WTC11 (cell line): ENCODE measurements at regions not wholly inside any gene's neighbourhood (a gene's known extent, or its start where the extent isn't known, plus 50 kb on each side); places are given as distances from the start of the nearest gene placed in this dataset.

ENCODE experiments used
- ATAC-seq: fragments of 200-7000 bp; cut with Tn5 transposase; 2 replicates; pipeline ENCODE4 v1.10.0; 2021; ENCODE audit warnings: mild to moderate bottlenecking, moderate library complexity
- CTCF ChIA-PET: fragments of 300-600 bp; sonication (Branson Sonifier 250); formaldehyde crosslinking; loops from one replicate; lab custom pipeline; 2021; ENCODE audit warnings: antibody characterized with exemption; lab: Charles Lee
- POLR2A ChIA-PET: fragments of 350-600 bp; sonication (Branson Sonifier 250); formaldehyde crosslinking; loops from one replicate; lab custom pipeline; 2021; ENCODE audit warnings: antibody characterized with exemption; lab: Charles Lee
- DNase-seq: peaks from one replicate; pipeline ENCODE4 v3.0.0; 2021; ENCODE audit warnings: low spot score
- H3K27ac Mint-ChIP-seq: 2 replicates; pipeline ENCODE4 v1.8.0; 2021; ENCODE audit warnings: mixed read lengths
- H3K27me3 Mint-ChIP-seq: 2 replicates; pipeline ENCODE4 v1.8.0; 2021; ENCODE audit warnings: low read depth, mild to moderate bottlenecking, moderate library complexity, mixed read lengths
- H3K36me3 Mint-ChIP-seq: 2 replicates; pipeline ENCODE4 v1.8.0; 2021; ENCODE audit warnings: mixed read lengths
- H3K4me1 Mint-ChIP-seq: 2 replicates; pipeline ENCODE4 v1.8.0; 2022; ENCODE audit warnings: mixed read lengths
- H3K4me3 Mint-ChIP-seq: 2 replicates; pipeline ENCODE4 v1.8.0; 2021; ENCODE audit warnings: mild to moderate bottlenecking, moderate library complexity, mixed read lengths
- H3K9me3 Mint-ChIP-seq: 2 replicates; pipeline ENCODE4 v1.8.0; 2021; ENCODE audit warnings: mixed read lengths
- ATF1 ChIP-seq: sonication (generic); formaldehyde crosslinking; IDR thresholded peaks from 2 replicates; pipeline ENCODE4 v1.8.1; 2023; ENCODE audit warnings: mild to moderate bottlenecking, moderate library complexity, missing genetic modification reagents
- ESRRA ChIP-seq: sonication (generic); formaldehyde crosslinking; IDR thresholded peaks from 2 replicates; pipeline ENCODE4 v1.8.1; 2022; ENCODE audit warnings: mild to moderate bottlenecking, missing genetic modification reagents, borderline replicate concordance
- GTF2I ChIP-seq: fragments of 250-450 bp; sonication (Bioruptor Pico); conservative IDR thresholded peaks from 2 replicates; pipeline ENCODE4 v1.4.0; 2021; ENCODE audit warnings: mild to moderate bottlenecking
- JAZF1 ChIP-seq: fragments of 250-450 bp; sonication (Bioruptor Pico); IDR thresholded peaks from 2 replicates; pipeline ENCODE4 v1.9.0; 2021; ENCODE audit warnings: moderate library complexity, mild to moderate bottlenecking, inconsistent platforms
- JUN ChIP-seq: sonication (generic); formaldehyde crosslinking; IDR thresholded peaks from 2 replicates; pipeline ENCODE4 v1.8.0; 2023; ENCODE audit warnings: mild to moderate bottlenecking, missing genetic modification reagents
- MXD4 ChIP-seq: fragments of 250-450 bp; sonication (Bioruptor Pico); IDR thresholded peaks from 2 replicates; pipeline ENCODE4 v1.8.0; 2021; ENCODE audit warnings: mild to moderate bottlenecking, moderate library complexity, borderline replicate concordance
- RELA ChIP-seq: sonication (generic); formaldehyde crosslinking; IDR thresholded peaks from 2 replicates; pipeline ENCODE4 v1.8.1; 2022; ENCODE audit warnings: missing genetic modification reagents, mild to moderate bottlenecking, borderline replicate concordance
- SMAD3 ChIP-seq: sonication (generic); formaldehyde crosslinking; IDR thresholded peaks from 2 replicates; pipeline ENCODE4 v1.8.0; 2022; ENCODE audit warnings: missing genetic modification reagents, mild to moderate bottlenecking, borderline replicate concordance
- SMAD4 ChIP-seq: sonication (generic); formaldehyde crosslinking; IDR thresholded peaks from 2 replicates; pipeline ENCODE4 v1.8.0; 2022; ENCODE audit warnings: mild to moderate bottlenecking, missing genetic modification reagents
- SOX15 ChIP-seq: fragments of 250-450 bp; sonication (Bioruptor Pico); IDR thresholded peaks from 2 replicates; pipeline ENCODE4 v1.9.0; 2021; ENCODE audit warnings: mild to moderate bottlenecking
- TEAD1 ChIP-seq: sonication (generic); formaldehyde crosslinking; IDR thresholded peaks from 2 replicates; pipeline ENCODE4 v1.8.0; 2022; ENCODE audit warnings: mild to moderate bottlenecking, missing genetic modification reagents
- ZNF671 ChIP-seq: fragments of 250-450 bp; sonication (Bioruptor Pico); IDR thresholded peaks from 2 replicates; pipeline ENCODE4 v1.8.0; 2021; ENCODE audit warnings: mild to moderate bottlenecking
- TF ChIP-seq, protein P1 (sequence below): sonication (generic); formaldehyde crosslinking; IDR thresholded peaks from 2 replicates; pipeline ENCODE4 v1.8.0; 2022; ENCODE audit warnings: mild to moderate bottlenecking, missing genetic modification reagents
- TF ChIP-seq, protein P2 (sequence below): sonication (generic); formaldehyde crosslinking; IDR thresholded peaks from 2 replicates; pipeline ENCODE4 v1.8.1; 2022; ENCODE audit warnings: mild to moderate bottlenecking, moderate library complexity, missing genetic modification reagents
- TF ChIP-seq, protein P3 (sequence below): sonication (generic); formaldehyde crosslinking; IDR thresholded peaks from 2 replicates; pipeline ENCODE4 v1.8.1; 2023; ENCODE audit warnings: mild to moderate bottlenecking, missing genetic modification reagents, borderline replicate concordance
- TF ChIP-seq, protein P4 (sequence below): sonication (generic); formaldehyde crosslinking; IDR thresholded peaks from 2 replicates; pipeline ENCODE4 v1.8.1; 2023; ENCODE audit warnings: mild to moderate bottlenecking, moderate library complexity, missing genetic modification reagents

DNA sequence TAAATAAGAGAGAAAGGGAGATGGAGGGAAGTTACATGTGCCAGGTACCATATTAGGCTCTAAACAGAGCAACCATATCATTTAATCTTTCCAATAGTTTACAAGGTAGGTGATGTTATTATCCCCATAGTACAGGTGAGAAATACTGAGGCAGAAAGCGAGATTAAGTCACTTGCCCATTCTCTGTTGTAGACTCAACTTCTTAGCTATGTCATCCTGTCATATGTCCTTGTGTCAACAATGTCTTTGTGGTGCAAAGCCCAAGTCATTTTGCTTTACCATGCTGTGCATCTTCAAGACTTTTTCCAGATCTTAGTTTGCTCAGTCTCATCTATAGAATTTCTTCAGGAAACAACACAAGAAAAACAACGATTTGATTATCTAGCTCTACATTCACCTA, 205.0 kb upstream of the E2F8 start:
- TF ChIP-seq ESRRA (CRISPR knock-in tag) = no peak
- TF ChIP-seq, protein P1, sequence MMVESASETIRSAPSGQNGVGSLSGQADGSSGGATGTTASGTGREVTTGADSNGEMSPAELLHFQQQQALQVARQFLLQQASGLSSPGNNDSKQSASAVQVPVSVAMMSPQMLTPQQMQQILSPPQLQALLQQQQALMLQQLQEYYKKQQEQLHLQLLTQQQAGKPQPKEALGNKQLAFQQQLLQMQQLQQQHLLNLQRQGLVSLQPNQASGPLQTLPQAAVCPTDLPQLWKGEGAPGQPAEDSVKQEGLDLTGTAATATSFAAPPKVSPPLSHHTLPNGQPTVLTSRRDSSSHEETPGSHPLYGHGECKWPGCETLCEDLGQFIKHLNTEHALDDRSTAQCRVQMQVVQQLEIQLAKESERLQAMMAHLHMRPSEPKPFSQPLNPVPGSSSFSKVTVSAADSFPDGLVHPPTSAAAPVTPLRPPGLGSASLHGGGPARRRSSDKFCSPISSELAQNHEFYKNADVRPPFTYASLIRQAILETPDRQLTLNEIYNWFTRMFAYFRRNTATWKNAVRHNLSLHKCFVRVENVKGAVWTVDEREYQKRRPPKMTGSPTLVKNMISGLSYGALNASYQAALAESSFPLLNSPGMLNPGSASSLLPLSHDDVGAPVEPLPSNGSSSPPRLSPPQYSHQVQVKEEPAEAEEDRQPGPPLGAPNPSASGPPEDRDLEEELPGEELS (CRISPR knock-in tag) = no peak
- no peak for TF ChIP-seq SOX15 (CRISPR knock-in tag)
- no peak for TF ChIP-seq SMAD3 (CRISPR knock-in tag)
- no peak for TF ChIP-seq JUN (CRISPR knock-in tag)
- no peak for TF ChIP-seq MXD4 (CRISPR knock-in tag)
- TF ChIP-seq JAZF1 = no peak
- no peak for TF ChIP-seq TEAD1 (CRISPR knock-in tag)
- TF ChIP-seq SMAD4 (CRISPR knock-in tag) = no peak
- TF ChIP-seq GTF2I = no peak
- TF ChIP-seq, protein P2, sequence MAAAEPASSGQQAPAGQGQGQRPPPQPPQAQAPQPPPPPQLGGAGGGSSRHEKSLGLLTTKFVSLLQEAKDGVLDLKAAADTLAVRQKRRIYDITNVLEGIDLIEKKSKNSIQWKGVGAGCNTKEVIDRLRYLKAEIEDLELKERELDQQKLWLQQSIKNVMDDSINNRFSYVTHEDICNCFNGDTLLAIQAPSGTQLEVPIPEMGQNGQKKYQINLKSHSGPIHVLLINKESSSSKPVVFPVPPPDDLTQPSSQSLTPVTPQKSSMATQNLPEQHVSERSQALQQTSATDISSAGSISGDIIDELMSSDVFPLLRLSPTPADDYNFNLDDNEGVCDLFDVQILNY (CRISPR knock-in tag) = no peak
- TF ChIP-seq, protein P3, sequence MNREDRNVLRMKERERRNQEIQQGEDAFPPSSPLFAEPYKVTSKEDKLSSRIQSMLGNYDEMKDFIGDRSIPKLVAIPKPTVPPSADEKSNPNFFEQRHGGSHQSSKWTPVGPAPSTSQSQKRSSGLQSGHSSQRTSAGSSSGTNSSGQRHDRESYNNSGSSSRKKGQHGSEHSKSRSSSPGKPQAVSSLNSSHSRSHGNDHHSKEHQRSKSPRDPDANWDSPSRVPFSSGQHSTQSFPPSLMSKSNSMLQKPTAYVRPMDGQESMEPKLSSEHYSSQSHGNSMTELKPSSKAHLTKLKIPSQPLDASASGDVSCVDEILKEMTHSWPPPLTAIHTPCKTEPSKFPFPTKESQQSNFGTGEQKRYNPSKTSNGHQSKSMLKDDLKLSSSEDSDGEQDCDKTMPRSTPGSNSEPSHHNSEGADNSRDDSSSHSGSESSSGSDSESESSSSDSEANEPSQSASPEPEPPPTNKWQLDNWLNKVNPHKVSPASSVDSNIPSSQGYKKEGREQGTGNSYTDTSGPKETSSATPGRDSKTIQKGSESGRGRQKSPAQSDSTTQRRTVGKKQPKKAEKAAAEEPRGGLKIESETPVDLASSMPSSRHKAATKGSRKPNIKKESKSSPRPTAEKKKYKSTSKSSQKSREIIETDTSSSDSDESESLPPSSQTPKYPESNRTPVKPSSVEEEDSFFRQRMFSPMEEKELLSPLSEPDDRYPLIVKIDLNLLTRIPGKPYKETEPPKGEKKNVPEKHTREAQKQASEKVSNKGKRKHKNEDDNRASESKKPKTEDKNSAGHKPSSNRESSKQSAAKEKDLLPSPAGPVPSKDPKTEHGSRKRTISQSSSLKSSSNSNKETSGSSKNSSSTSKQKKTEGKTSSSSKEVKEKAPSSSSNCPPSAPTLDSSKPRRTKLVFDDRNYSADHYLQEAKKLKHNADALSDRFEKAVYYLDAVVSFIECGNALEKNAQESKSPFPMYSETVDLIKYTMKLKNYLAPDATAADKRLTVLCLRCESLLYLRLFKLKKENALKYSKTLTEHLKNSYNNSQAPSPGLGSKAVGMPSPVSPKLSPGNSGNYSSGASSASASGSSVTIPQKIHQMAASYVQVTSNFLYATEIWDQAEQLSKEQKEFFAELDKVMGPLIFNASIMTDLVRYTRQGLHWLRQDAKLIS (CRISPR knock-in tag) = no peak
- TF ChIP-seq ATF1 (CRISPR knock-in tag) = no peak
- TF ChIP-seq, protein P4, sequence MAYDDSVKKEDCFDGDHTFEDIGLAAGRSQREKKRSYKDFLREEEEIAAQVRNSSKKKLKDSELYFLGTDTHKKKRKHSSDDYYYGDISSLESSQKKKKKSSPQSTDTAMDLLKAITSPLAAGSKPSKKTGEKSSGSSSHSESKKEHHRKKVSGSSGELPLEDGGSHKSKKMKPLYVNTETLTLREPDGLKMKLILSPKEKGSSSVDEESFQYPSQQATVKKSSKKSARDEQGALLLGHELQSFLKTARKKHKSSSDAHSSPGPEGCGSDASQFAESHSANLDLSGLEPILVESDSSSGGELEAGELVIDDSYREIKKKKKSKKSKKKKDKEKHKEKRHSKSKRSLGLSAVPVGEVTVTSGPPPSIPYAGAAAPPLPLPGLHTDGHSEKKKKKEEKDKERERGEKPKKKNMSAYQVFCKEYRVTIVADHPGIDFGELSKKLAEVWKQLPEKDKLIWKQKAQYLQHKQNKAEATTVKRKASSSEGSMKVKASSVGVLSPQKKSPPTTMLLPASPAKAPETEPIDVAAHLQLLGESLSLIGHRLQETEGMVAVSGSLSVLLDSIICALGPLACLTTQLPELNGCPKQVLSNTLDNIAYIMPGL (CRISPR knock-in tag) = no peak
- no peak for TF ChIP-seq ZNF671 (CRISPR knock-in tag)
- TF ChIP-seq, all 79 proteins: peak for 0
- ChIA-PET POLR2A (no interaction called here), CTCF (interaction anchor here (0.8 to 1.0 kb wide), 2 partner anchors 9 to 369 kb away, joined by 3 read pairs; no protein-coding TSS in a partner anchor)
- Mint-ChIP-seq H3K9me3 (no peaks in the 10 kb centered on the region), H3K27me3 (peaks cover 3% of the 10 kb centered on the region), H3K27ac (no peak overlapping the region), H3K4me3 (no peak overlapping the region), H3K36me3 (no peaks in the 10 kb centered on the region), H3K4me1 (no peaks in the 10 kb centered on the region)
- DNase-seq (no peak), ATAC-seq (no peak)

DNA sequence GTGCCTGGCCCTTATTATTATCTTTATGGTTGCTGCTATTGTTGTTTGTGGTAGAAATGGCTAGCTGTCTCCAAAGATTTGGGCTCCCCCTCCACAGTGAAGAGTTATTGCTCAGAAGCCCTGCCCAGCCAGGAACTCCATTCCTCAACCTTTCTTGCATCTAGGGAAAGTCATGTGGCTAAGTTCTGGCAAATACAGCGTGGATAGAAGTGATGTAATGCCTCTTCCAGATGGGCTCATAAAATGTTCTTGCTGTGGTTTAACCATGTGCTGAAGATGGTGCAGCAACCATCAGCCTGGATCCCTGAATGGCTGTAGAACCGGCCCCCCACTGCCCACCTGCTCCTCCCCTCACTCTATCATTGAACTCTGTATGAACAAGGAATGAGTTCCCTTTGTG, 203.5 kb upstream of the E2F8 start:
- TF ChIP-seq RELA (CRISPR knock-in tag) = no peak
- no peak overlapping the region for H3K27ac Mint-ChIP-seq
- H3K27me3 Mint-ChIP-seq = no peaks in the 10 kb centered on the region; the same call in 1 of the 2 replicates
- no peaks in the 10 kb centered on the region for H3K36me3 Mint-ChIP-seq
- no peak for ATAC-seq
- H3K9me3 Mint-ChIP-seq = no peaks in the 10 kb centered on the region
- CTCF ChIA-PET = no interaction called here
- no peaks in the 10 kb centered on the region for H3K4me1 Mint-ChIP-seq
- POLR2A ChIA-PET = no interaction called here
- DNase-seq = no peak
- H3K4me3 Mint-ChIP-seq = no peak overlapping the region
